Neural progenitor cell (in vitro differentiated cells): ENCODE measurements at regions not wholly inside any gene's neighbourhood (a gene's known extent, or its start where the extent isn't known, plus 50 kb on each side); places are given as distances from the start of the nearest gene placed in this dataset.

Experiments
- DNase-seq: peaks from one replicate; pipeline ENCODE4 v3.0.0-alpha.2; 2016; ENCODE audit warnings: low spot score
- H2AFZ ChIP-seq: fragments of 200-600 bp; sonication (generic); replicated peaks from 2 replicates; pipeline ENCODE4 v1.6.1; 2016; ENCODE audit warnings: antibody characterized with exemption
- H3F3A ChIP-seq: fragments of 200-600 bp; sonication (generic); 2 replicates; pipeline ENCODE4 v1.6.1; 2016; ENCODE audit warnings: antibody characterized with exemption, low read depth
- H3K27ac ChIP-seq: fragments of 200-600 bp; sonication (generic); 2 replicates; pipeline ENCODE4 v1.5.1; 2016; ENCODE audit warnings: mild to moderate bottlenecking
- H3K27me3 ChIP-seq: fragments of 200-600 bp; sonication (generic); 2 replicates; pipeline ENCODE4 v1.6.1; 2016; ENCODE audit warnings: mild to moderate bottlenecking, moderate library complexity
- H3K36me3 ChIP-seq: fragments of 200-600 bp; sonication (generic); 2 replicates; pipeline ENCODE4 v1.5.1; 2016
- H3K4me1 ChIP-seq: fragments of 200-600 bp; sonication (generic); 2 replicates; pipeline ENCODE4 v1.6.1; 2016; ENCODE audit warnings: mixed run types
- H3K4me2 ChIP-seq: fragments of 200-600 bp; sonication (generic); 2 replicates; pipeline ENCODE4 v1.6.1; 2016
- H3K4me3 ChIP-seq: fragments of 200-600 bp; sonication (generic); 2 replicates; pipeline ENCODE4 v1.5.1; 2016
- H3K79me2 ChIP-seq: fragments of 200-600 bp; sonication (generic); 2 replicates; pipeline ENCODE4 v1.6.1; 2016; ENCODE audit warnings: low read depth
- H3K9ac ChIP-seq: fragments of 200-600 bp; sonication (generic); 2 replicates; pipeline ENCODE4 v1.6.1; 2016
- H3K9me3 ChIP-seq: fragments of 200-600 bp; sonication (generic); 2 replicates; pipeline ENCODE4 v1.5.1; 2016; ENCODE audit warnings: low read depth
- H4K20me1 ChIP-seq: fragments of 200-600 bp; sonication (generic); 2 replicates; pipeline ENCODE4 v1.6.1; 2016; ENCODE audit warnings: low read depth
- H3K27ac Mint-ChIP-seq: 3 replicates; pipeline ENCODE4 v1.8.0; 2021; ENCODE audit warnings: mixed read lengths
- H3K27me3 Mint-ChIP-seq: 2 replicates; pipeline ENCODE4 v1.8.0; 2022; ENCODE audit warnings: low read depth, mild to moderate bottlenecking, inconsistent platforms, moderate library complexity, mixed read lengths; ENCODE audit not compliant: insufficient read depth
- H3K36me3 Mint-ChIP-seq: 3 replicates; pipeline ENCODE4 v1.8.0; 2021; ENCODE audit warnings: mixed read lengths
- H3K4me1 Mint-ChIP-seq: 3 replicates; pipeline ENCODE4 v1.8.0; 2021; ENCODE audit warnings: mixed read lengths
- H3K4me3 Mint-ChIP-seq: 3 replicates; pipeline ENCODE4 v1.8.0; 2021; ENCODE audit warnings: mild to moderate bottlenecking, moderate library complexity, mixed read lengths
- H3K9me3 Mint-ChIP-seq: 3 replicates; pipeline ENCODE4 v1.8.0; 2020; ENCODE audit warnings: mixed read lengths
- CTCF ChIP-seq: fragments of 200-600 bp; sonication (generic); IDR thresholded peaks from 2 replicates; pipeline ENCODE4 v1.5.1; 2017; ENCODE audit warnings: antibody characterized with exemption, mild to moderate bottlenecking
- EZH2 ChIP-seq: fragments of 200-600 bp; sonication (generic); IDR thresholded peaks from 2 replicates; pipeline ENCODE4 v1.6.1; 2017; ENCODE audit warnings: antibody characterized with exemption, mild to moderate bottlenecking, moderate library complexity
- EZH2phosphoT487 ChIP-seq: fragments of 200-600 bp; sonication (generic); IDR thresholded peaks from 2 replicates; pipeline ENCODE4 v1.6.1; 2017; ENCODE audit warnings: antibody characterized with exemption

GRCh38 chr2:217068677-217069250 is 208.9 kb upstream of the TNP1 start:
- Histone ChIP-seq H3K27ac (no peak overlapping the region), H3K36me3 (no peaks in the 10 kb centered on the region), H3K27me3 (no peaks in the 10 kb centered on the region), H3K79me2 (no peaks in the 10 kb centered on the region), H3K4me2 (no peak overlapping the region), H3K9me3 (no peaks in the 10 kb centered on the region), H3K9ac (no peak overlapping the region), H3F3A (peaks cover 13% of the 10 kb centered on the region), H3K4me3 (no peak overlapping the region), H2AFZ (no peak overlapping the region), H3K4me1 (peaks cover 16% of the 10 kb centered on the region), H4K20me1 (no peaks in the 10 kb centered on the region)
- TF ChIP-seq EZH2 (no peak), CTCF (no peak), EZH2phosphoT487 (no peak)
- no peak overlapping the region for H3K27ac Mint-ChIP-seq
- H3K9me3 Mint-ChIP-seq, result peaks cover 7% of the 10 kb centered on the region
- H3K4me3 Mint-ChIP-seq, result no peak overlapping the region
- peaks cover 13% of the 10 kb centered on the region for H3K4me1 Mint-ChIP-seq
- H3K27me3 Mint-ChIP-seq, result peaks cover 14% of the 10 kb centered on the region
- no peak for DNase-seq
- H3K36me3 Mint-ChIP-seq, result no peaks in the 10 kb centered on the region

- TF ChIP-seq EZH2phosphoT487, result no peak
- TF ChIP-seq EZH2, result no peak
- no peak for TF ChIP-seq CTCF
- Histone ChIP-seq H3K79me2 (no peaks in the 10 kb centered on the region), H3K4me1 (peaks cover 26% of the 10 kb centered on the region), H3K27ac (no peak overlapping the region), H3K9ac (no peak overlapping the region), H3K27me3 (no peaks in the 10 kb centered on the region), H3K9me3 (no peaks in the 10 kb centered on the region), H3K4me3 (no peak overlapping the region), H4K20me1 (no peaks in the 10 kb centered on the region), H3K4me2 (no peak overlapping the region), H2AFZ (no peak overlapping the region), H3K36me3 (no peaks in the 10 kb centered on the region), H3F3A (peaks cover 20% of the 10 kb centered on the region)
- no peak for DNase-seq
- Mint-ChIP-seq H3K27ac (no peak overlapping the region), H3K4me1 (peaks cover 22% of the 10 kb centered on the region), H3K9me3 (peaks cover 7% of the 10 kb centered on the region), H3K4me3 (no peak overlapping the region), H3K27me3 (peaks cover 11% of the 10 kb centered on the region), H3K36me3 (no peaks in the 10 kb centered on the region)
Observed at GRCh38 chr2:217067787-217068186, 207.9 kb upstream of the TNP1 start.

- Histone ChIP-seq H3K27ac (no peak overlapping the region), H3K9ac (no peak overlapping the region), H3F3A (peaks cover 20% of the 10 kb centered on the region), H3K4me2 (no peak overlapping the region), H3K4me3 (no peak overlapping the region), H3K79me2 (no peaks in the 10 kb centered on the region), H4K20me1 (no peaks in the 10 kb centered on the region), H3K9me3 (no peaks in the 10 kb centered on the region), H3K4me1 (peaks cover 32% of the 10 kb centered on the region), H3K27me3 (no peaks in the 10 kb centered on the region), H3K36me3 (no peaks in the 10 kb centered on the region), H2AFZ (no peak overlapping the region)
- Mint-ChIP-seq H3K27me3 (peaks cover 8% of the 10 kb centered on the region), H3K27ac (no peak overlapping the region), H3K36me3 (no peaks in the 10 kb centered on the region), H3K4me3 (no peak overlapping the region), H3K4me1 (peaks cover 27% of the 10 kb centered on the region), H3K9me3 (peaks cover 7% of the 10 kb centered on the region)
- TF ChIP-seq EZH2phosphoT487 (no peak), CTCF (no peak), EZH2 (no peak)
- DNase-seq, result no peak
Observed at GRCh38 chr2:217066510-217067270, 206.8 kb upstream of the TNP1 start.
